Thoracic aorta (tissue), 2 donors: ENCODE measurements at regions not wholly inside any gene's neighbourhood (a gene's known extent, or its start where the extent isn't known, plus 50 kb on each side); places are given as distances from the start of the nearest gene placed in this dataset.

Source experiments
- ATAC-seq: fragments of 150-250 bp; one replicate; pipeline ENCODE4 v1.8.0; 2017; ENCODE audit warnings: low read depth; ENCODE audit not compliant: insufficient number of reproducible peaks, low FRiP score
- DNase-seq: peaks from one replicate; pipeline ENCODE4 v3.0.0-alpha.2; 2020; ENCODE audit warnings: low spot score
- H3K27ac ChIP-seq, 2 donors: fragments of 200-600 bp; sonication (generic); 1 replicate in 1 of 2; 2 replicates in 1 of 2; pipeline ENCODE4 v1.5.1; 2016; ENCODE audit warnings: mild to moderate bottlenecking in 2 of 2, moderate library complexity in 2 of 2
- H3K27me3 ChIP-seq: fragments of 200-600 bp; sonication (generic); replicated peaks from 2 replicates; pipeline ENCODE4 v1.6.0; 2016; ENCODE audit warnings: mild to moderate bottlenecking; ENCODE audit not compliant: insufficient read depth
- H3K36me3 ChIP-seq: fragments of 200-600 bp; sonication (generic); one replicate; pipeline ENCODE4 v1.5.1; 2016
- H3K4me1 ChIP-seq, 2 donors: fragments of 200-600 bp; sonication (generic); 1 replicate in 1 of 2; 2 replicates in 1 of 2; pipeline versions ENCODE4 v1.5.1 to v1.6.0; 2016; ENCODE audit warnings: low read depth in 2 of 2, mild to moderate bottlenecking in 1 of 2; ENCODE audit not compliant: control insufficient read depth in 1 of 2
- H3K4me3 ChIP-seq: fragments of 200-600 bp; sonication (generic); 2 replicates; pipeline ENCODE4 v1.5.1; 2016; ENCODE audit warnings: mild to moderate bottlenecking
- H3K9me3 ChIP-seq: fragments of 200-600 bp; sonication (generic); 2 replicates; pipeline ENCODE4 v1.5.1; 2016
- TF ChIP-seq, protein P1 (sequence below): fragments of 200-600 bp; sonication (generic); IDR thresholded peaks from one replicate; pipeline ENCODE4 v1.5.1; 2019; ENCODE audit warnings: antibody characterized with exemption

DNA sequence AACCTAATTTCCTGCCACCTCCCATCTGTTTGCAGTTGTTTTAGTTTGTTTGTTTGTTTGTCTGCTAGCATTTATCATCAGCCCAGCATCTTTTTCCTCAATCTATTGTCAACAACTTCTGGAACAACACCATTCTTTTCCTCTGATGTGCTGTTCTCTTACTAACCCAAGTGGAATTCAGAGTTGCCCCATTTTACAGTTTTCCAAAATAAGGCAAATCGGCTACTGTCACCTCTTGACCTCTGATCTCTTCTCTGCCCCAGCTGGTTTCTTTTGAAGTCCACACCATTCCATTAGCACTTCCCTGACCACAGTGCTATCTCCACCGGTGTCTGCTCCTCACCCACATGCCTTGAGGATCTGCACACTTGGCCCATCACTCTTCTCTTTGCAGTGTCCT, 102.4 kb downstream of the EFNB2 start:
- no peak for ATAC-seq
- H3K4me1 ChIP-seq, result no peaks in the 10 kb centered on the region
- H3K36me3 ChIP-seq, result no peaks in the 10 kb centered on the region
- TF ChIP-seq, protein P1, sequence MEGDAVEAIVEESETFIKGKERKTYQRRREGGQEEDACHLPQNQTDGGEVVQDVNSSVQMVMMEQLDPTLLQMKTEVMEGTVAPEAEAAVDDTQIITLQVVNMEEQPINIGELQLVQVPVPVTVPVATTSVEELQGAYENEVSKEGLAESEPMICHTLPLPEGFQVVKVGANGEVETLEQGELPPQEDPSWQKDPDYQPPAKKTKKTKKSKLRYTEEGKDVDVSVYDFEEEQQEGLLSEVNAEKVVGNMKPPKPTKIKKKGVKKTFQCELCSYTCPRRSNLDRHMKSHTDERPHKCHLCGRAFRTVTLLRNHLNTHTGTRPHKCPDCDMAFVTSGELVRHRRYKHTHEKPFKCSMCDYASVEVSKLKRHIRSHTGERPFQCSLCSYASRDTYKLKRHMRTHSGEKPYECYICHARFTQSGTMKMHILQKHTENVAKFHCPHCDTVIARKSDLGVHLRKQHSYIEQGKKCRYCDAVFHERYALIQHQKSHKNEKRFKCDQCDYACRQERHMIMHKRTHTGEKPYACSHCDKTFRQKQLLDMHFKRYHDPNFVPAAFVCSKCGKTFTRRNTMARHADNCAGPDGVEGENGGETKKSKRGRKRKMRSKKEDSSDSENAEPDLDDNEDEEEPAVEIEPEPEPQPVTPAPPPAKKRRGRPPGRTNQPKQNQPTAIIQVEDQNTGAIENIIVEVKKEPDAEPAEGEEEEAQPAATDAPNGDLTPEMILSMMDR, result no peak
- H3K27ac ChIP-seq, result no peak overlapping the region
- no peak for DNase-seq
- H3K9me3 ChIP-seq, result no peaks in the 10 kb centered on the region
- H3K27me3 ChIP-seq, result no peaks in the 10 kb centered on the region
- H3K4me3 ChIP-seq, result no peak overlapping the region

DNA sequence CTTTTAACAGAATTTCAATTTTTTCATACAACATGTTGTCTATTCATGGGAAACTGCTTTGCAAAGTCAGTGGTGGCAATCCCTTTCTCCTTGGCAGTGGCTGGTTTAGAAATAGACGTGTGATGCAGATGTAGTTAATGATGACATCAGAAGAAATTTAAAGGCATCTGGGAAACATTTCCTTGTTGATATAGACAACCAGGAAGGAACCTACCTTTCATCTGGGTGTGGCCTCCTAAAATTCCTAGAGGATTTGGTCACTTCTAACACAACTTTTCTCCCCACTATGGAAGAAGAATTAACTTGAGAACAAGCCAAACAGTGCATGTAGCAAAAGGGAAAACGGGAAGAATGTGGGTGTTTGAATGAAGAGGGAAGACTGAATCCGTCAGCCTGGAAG, 102.8 kb downstream of the EFNB2 start:
- no peak for DNase-seq
- H3K4me3 ChIP-seq, result no peak overlapping the region
- H3K9me3 ChIP-seq, result no peaks in the 10 kb centered on the region
- TF ChIP-seq, protein P1, result no peak
- H3K27me3 ChIP-seq, result no peaks in the 10 kb centered on the region
- H3K36me3 ChIP-seq, result no peaks in the 10 kb centered on the region
- no peak for ATAC-seq
- H3K4me1 ChIP-seq, result no peaks in the 10 kb centered on the region
- no peak overlapping the region for H3K27ac ChIP-seq

DNA sequence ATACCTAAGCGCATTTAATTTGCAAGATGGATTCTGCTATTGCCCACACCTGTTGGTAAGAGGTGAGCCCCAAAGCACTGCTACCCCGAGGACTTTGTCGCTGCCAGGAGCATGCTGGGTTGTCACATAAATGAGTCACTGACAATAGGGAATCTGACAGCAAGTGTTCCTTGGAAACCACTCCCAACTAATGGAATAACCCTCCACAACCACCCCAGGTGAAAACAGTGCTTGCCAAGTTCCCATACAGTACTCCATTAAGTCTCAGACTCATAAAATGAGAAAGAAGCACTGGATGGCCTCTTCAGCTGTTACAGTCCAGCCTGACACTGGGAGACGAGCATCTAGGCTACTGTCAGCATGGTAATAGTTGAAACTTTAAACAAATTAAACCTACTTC, 108.6 kb downstream of the EFNB2 start:
- Histone ChIP-seq H3K9me3 (no peaks in the 10 kb centered on the region), H3K4me1 (no peaks in the 10 kb centered on the region), H3K36me3 (no peaks in the 10 kb centered on the region), H3K4me3 (no peak overlapping the region), H3K27me3 (no peaks in the 10 kb centered on the region), H3K27ac (no peak overlapping the region)
- ATAC-seq, result no peak
- TF ChIP-seq, protein P1, result no peak
- no peak for DNase-seq

DNA sequence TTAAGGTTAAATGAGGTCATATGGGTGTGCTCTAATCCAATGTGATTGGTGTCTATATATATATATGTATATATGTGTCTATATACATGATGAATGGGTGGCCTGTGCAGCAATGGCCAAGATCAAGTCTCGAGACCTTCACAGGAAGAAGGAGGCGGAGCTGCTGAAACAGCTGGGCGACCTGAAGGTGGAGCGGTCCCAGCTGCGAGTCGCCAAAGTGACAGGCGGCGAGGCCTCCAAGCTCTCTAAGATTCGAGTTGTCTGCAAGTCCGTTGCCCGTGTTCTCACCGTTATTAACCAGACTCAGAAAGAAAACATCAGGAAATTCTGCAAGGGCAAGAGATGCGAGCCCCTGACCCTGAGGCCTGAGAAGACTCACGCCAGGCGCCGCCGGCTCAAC, 109.8 kb downstream of the EFNB2 start:
- no peak overlapping the region for H3K27ac ChIP-seq

DNA sequence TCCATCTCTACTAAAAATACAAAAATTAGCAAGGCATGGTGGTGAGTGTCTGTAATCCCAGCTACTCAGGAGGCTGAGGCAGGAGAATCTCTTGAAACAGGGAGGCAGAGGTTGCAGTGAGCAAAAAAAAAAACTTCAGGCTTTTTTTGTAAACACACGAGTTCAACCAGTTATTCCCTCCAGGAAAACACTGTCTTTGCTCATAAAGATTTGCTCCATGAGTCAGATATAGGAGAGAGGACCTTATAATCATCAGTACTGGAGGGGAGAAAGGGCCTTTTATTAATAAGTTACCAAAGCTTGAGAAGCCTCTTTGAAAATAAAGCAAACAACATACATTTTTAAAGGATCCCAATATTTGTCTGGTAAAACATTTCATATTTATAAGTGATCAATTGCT, 110.7 kb downstream of the EFNB2 start:
- Histone ChIP-seq H3K4me3 (no peak overlapping the region), H3K9me3 (no peaks in the 10 kb centered on the region), H3K27me3 (no peaks in the 10 kb centered on the region), H3K36me3 (no peaks in the 10 kb centered on the region), H3K27ac (no peak overlapping the region), H3K4me1 (no peaks in the 10 kb centered on the region)
- TF ChIP-seq, protein P1, result no peak
- DNase-seq, result no peak
- ATAC-seq, result no peak

More for the DNA sequence above, 109.8 kb downstream of the EFNB2 start:
- Histone ChIP-seq H3K27me3 (no peaks in the 10 kb centered on the region), H3K4me1 (no peaks in the 10 kb centered on the region), H3K9me3 (no peaks in the 10 kb centered on the region), H3K36me3 (no peaks in the 10 kb centered on the region), H3K4me3 (no peak overlapping the region)
- ATAC-seq, result no peak
- TF ChIP-seq, protein P1, result no peak
- no peak for DNase-seq
